HEK293 (cell line): ENCODE measurements at regions not wholly inside any gene's neighbourhood (a gene's known extent, or its start where the extent isn't known, plus 50 kb on each side); places are given as distances from the start of the nearest gene placed in this dataset.

ENCODE experiments used
- CTCF ChIP-seq: fragments of 450-650 bp; formaldehyde crosslinking; IDR thresholded peaks from 2 replicates; pipeline ENCODE4 v1.5.1; 2016; ENCODE audit warnings: missing biosample characterization, missing genetic modification characterization
- MYNN ChIP-seq: fragments of 450-650 bp; formaldehyde crosslinking; IDR thresholded peaks from 2 replicates; pipeline ENCODE4 v1.5.1; 2016; ENCODE audit warnings: missing biosample characterization, missing genetic modification characterization, borderline replicate concordance
- TRIM28 ChIP-seq: IDR thresholded peaks from 2 replicates; pipeline ENCODE4 v1.6.1; 2011; ENCODE audit warnings: low read length, control low read depth, borderline replicate concordance
- WT1 ChIP-seq: fragments of 450-650 bp; formaldehyde crosslinking; IDR thresholded peaks from 2 replicates; pipeline ENCODE4 v1.5.1; 2016; ENCODE audit warnings: missing biosample characterization, missing genetic modification characterization
- ZNF398 ChIP-seq: fragments of 450-650 bp; formaldehyde crosslinking; IDR thresholded peaks from 2 replicates; pipeline ENCODE4 v1.5.1; 2017; ENCODE audit warnings: missing biosample characterization, missing genetic modification characterization
- ZNF501 ChIP-seq: fragments of 450-650 bp; formaldehyde crosslinking; IDR thresholded peaks from 2 replicates; pipeline ENCODE4 v1.5.1; 2016; ENCODE audit warnings: missing biosample characterization, missing genetic modification characterization

- TF ChIP-seq CTCF (tag by site-specific recombination) (no peak), WT1 (no peak), TRIM28 (no peak), ZNF398 (tag by site-specific recombination) (no peak), ZNF501 (no peak), MYNN (tag by site-specific recombination) (no peak)
Measured at GRCh38 chr7:98788966-98789365, 80.8 kb downstream of the TMEM130 start.
